ENCODE measurements at regions not wholly inside any gene's neighbourhood (a gene's known extent, or its start where the extent isn't known, plus 50 kb on each side); places are given as distances from the start of the nearest gene placed in this dataset.

DNA sequence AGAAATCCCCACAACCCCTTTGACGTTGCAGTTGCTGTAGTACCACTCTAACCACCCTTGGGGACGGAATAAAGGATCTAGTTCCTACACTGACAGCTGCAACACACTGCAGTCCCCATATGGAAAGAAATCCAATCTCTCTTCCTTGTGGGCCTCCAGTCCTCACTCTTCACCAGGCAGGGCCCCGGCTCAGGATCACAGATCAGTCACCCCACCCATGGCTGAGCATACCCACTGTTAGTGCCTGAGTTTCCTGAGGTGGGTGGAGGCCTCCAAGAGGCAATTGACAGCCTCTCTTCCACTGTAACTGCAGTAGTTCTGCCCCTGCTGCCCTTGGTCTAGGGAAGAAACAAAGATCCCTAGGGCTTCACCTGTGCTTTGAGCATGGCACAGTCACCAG, 670.0 kb upstream of the CDH2 start:
- Mint-ChIP-seq H3K27ac (no peak overlapping the region), H3K4me1 (no peaks in the 10 kb centered on the region), H3K4me3 (no peak overlapping the region), H3K36me3 (ENCODE audit: insufficient read depth in 1 of 3, low read depth in 3 of 3) (no peaks in the 10 kb centered on the region; a peak in 3 of 7 replicates), H3K27me3 (ENCODE audit: low read depth) (no peaks in the 10 kb centered on the region), H3K9me3 (peaks cover 5 to 8% of the 10 kb centered on the region in 2 experiments; a peak in 4 of 5 replicates)
- Histone ChIP-seq H3K23me2 (ENCODE audit: insufficient read length, low read depth, low read length, poor library complexity, severe bottlenecking) (no peaks in the 10 kb centered on the region), H3K56ac (ENCODE audit: insufficient read length, low read depth, low read length) (no peak overlapping the region), H2BK5ac (ENCODE audit: insufficient read length, low read length) (no peak overlapping the region), H3K4me1 (ENCODE audit: insufficient read depth, low read length) (no peaks in the 10 kb centered on the region), H3K4me2 (ENCODE audit: insufficient read depth, insufficient read length, low read length) (no peak overlapping the region), H3K27me3 (ENCODE audit: insufficient read depth, low read length) (no peaks in the 10 kb centered on the region), H4K5ac (ENCODE audit: insufficient read length, low read depth, low read length) (no peak overlapping the region), H2BK120ac (ENCODE audit: low read depth, low read length, poor library complexity, severe bottlenecking) (no peak overlapping the region), H3K18ac (ENCODE audit: insufficient read length, low read depth, low read length) (no peak overlapping the region), H3K4ac (ENCODE audit: low read depth, low read length) (no peak overlapping the region), H2AK5ac (ENCODE audit: insufficient read length, low read length) (no peak overlapping the region), H2BK20ac (ENCODE audit: low read depth, low read length, poor library complexity, severe bottlenecking) (no peak overlapping the region), H4K8ac (replicated peaks; ENCODE audit: insufficient read length, low read depth, low read length) (no peak overlapping the region), H2BK12ac (ENCODE audit: insufficient read length, low read depth, low read length) (no peak overlapping the region), H3K23ac (ENCODE audit: insufficient read length, low read depth, low read length) (no peak overlapping the region), H2BK15ac (ENCODE audit: low read depth, low read length) (no peak overlapping the region), H4K91ac (ENCODE audit: insufficient read length, low read depth, low read length) (no peak overlapping the region), H3K79me1 (ENCODE audit: insufficient read depth, low read depth, low read length, poor library complexity, severe bottlenecking) (no peaks in the 10 kb centered on the region), H4K20me1 (ENCODE audit: control insufficient read depth, insufficient read depth, insufficient read length) (no peaks in the 10 kb centered on the region), H3K27ac (ENCODE audit: insufficient read length, low read depth, low read length) (no peak overlapping the region), H3K9ac (ENCODE audit: extremely low read depth, insufficient read length, low read length) (no peak overlapping the region), H3K79me2 (ENCODE audit: insufficient read depth, low read length) (no peaks in the 10 kb centered on the region), H2AFZ (ENCODE audit: low read length) (no peak overlapping the region), H3K14ac (ENCODE audit: insufficient read depth, low read length) (no peak overlapping the region; the same call in 1 of the 2 replicates), H3T11ph (ENCODE audit: low read length) (no peak overlapping the region), H3K9me3 (ENCODE audit: control insufficient read depth, low read depth, low read length) (no peaks in the 10 kb centered on the region)
- DNase-seq: no peak
- TF ChIP-seq, protein P1, sequence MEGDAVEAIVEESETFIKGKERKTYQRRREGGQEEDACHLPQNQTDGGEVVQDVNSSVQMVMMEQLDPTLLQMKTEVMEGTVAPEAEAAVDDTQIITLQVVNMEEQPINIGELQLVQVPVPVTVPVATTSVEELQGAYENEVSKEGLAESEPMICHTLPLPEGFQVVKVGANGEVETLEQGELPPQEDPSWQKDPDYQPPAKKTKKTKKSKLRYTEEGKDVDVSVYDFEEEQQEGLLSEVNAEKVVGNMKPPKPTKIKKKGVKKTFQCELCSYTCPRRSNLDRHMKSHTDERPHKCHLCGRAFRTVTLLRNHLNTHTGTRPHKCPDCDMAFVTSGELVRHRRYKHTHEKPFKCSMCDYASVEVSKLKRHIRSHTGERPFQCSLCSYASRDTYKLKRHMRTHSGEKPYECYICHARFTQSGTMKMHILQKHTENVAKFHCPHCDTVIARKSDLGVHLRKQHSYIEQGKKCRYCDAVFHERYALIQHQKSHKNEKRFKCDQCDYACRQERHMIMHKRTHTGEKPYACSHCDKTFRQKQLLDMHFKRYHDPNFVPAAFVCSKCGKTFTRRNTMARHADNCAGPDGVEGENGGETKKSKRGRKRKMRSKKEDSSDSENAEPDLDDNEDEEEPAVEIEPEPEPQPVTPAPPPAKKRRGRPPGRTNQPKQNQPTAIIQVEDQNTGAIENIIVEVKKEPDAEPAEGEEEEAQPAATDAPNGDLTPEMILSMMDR (conservative IDR thresholded peaks at IDR 0.05): no peak
- WGBS (ENCODE audit: extremely low coverage, insufficient read length, low lambda C conversion rate): no CpG with 5 or more reads among the region's 3 CpGs
